Stomach (tissue), 8 donors: ENCODE measurements at regions not wholly inside any gene's neighbourhood (a gene's known extent, or its start where the extent isn't known, plus 50 kb on each side); places are given as distances from the start of the nearest gene placed in this dataset.

ENCODE experiments used
- DNase-seq, 2 donors: peaks; one replicate each; pipeline versions ENCODE4 v3.0.0 to v3.0.0-alpha.2; 2013 to 2019
- H3K27ac ChIP-seq, 5 donors: fragments of 200-600 bp in 4 of 5; sonication (generic) in 4 of 5; one replicate each; pipeline ENCODE4 v1.5.1; 2013 to 2019; ENCODE audit warnings: mild to moderate bottlenecking in 1 of 5, moderate library complexity in 1 of 5
- H3K27me3 ChIP-seq, 3 donors: fragments of 200-600 bp; sonication (generic); one replicate each; pipeline ENCODE4 v1.5.1; 2017 to 2019; ENCODE audit warnings: mixed run types in 1 of 3
- H3K36me3 ChIP-seq, 4 donors: fragments of 200-600 bp; sonication (generic); 1 replicate in 3 of 4; 2 replicates in 1 of 4; pipeline ENCODE4 v1.5.1; 2016 to 2019
- H3K4me1 ChIP-seq, 4 donors: fragments of 200-600 bp; sonication (generic); one replicate each; pipeline ENCODE4 v1.5.1; 2016 to 2019
- H3K4me3 ChIP-seq, 4 donors: fragments of 200-600 bp; sonication (generic) in 3 of 4; one replicate each; pipeline ENCODE4 v1.5.1; 2016 to 2019; ENCODE audit warnings: mild to moderate bottlenecking in 1 of 4
- H3K9me3 ChIP-seq, 4 donors: fragments of 200-600 bp; sonication (generic); one replicate each; pipeline ENCODE4 v1.5.1; 2016 to 2019
- EP300 ChIP-seq: sonication (generic); formaldehyde crosslinking; IDR thresholded peaks from one replicate; pipeline ENCODE4 v1.6.1; 2017; ENCODE audit warnings: antibody characterized with exemption
- POLR2A ChIP-seq, 4 donors: fragments of 450-650 bp; IDR thresholded peaks; one replicate each; pipeline ENCODE4 v1.6.1; 2016; ENCODE audit warnings: antibody characterized with exemption in 4 of 4, control low read depth in 2 of 4, mild to moderate bottlenecking in 1 of 4, moderate library complexity in 1 of 4
- POLR2AphosphoS5 ChIP-seq, 3 donors: sonication (generic); formaldehyde crosslinking; IDR thresholded peaks; one replicate each; pipeline ENCODE4 v1.6.1; 2016; ENCODE audit warnings: antibody characterized with exemption in 3 of 3
- WGBS, 5 donors: extraction: QIAGEN DNeasy Blood & Tissue Kit in 3 of 5; methylation state at CpG; one replicate each; pipeline versions ENCODE4 v1.1.5 to v1.1.7; 2013 to 2018; 5-methylcytosine and 5-hydroxymethylcytosine counted together
- intact Hi-C: fragments of 100-400 bp; cut with DNase I; formaldehyde crosslinking; loops from one replicate; pipeline ENCODE4 v1.15.1; 2023; ENCODE audit warnings: low total_unique reads
- TF ChIP-seq, protein P1 (sequence below), 7 experiments: fragments of 450-650 bp in 4 of 7; fragments of 200-600 bp in 3 of 7; sonication (generic) in 3 of 7; IDR thresholded peaks; one replicate each; pipeline ENCODE4 v1.5.1; 2016 to 2019; ENCODE audit warnings: antibody characterized with exemption in 7 of 7, control low read depth in 2 of 7, mild to moderate bottlenecking in 1 of 7
- donor health status: healthy with polysubstance abuse.
- donor health status: Bipolar disorder and iron deficiency.
- donor health status: healthy.

DNA sequence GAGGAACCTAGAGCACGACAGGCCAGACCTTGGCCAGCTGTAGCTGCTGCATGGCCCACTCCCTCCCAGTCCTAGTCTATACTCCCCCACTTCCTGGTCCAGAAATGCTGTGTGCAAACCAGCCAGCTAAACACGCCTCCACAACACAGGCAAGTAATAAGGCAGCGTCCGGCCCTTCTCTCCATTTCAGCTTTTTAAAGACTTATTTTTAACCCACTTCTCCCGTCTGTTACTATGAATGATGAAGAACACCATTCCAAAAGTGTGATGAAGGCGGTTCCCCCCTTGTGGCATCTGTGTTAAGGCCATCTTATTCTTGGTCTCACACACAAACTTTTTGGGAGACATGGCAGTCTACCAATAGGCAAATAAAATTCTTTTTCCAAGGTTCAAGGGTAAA is 164.1 kb upstream of the CHRNA7 start:
- peaks cover 6 to 14% (median 12%) of the 10 kb centered on the region in 4 donors for H3K4me1 ChIP-seq
- no peaks in the 10 kb centered on the region for H3K27me3 ChIP-seq
- WGBS, 5 donors = 71 to 78% (median 75%) methylated on average over 6 of the region's 6 CpGs
- no peaks in the 10 kb centered on the region for H3K36me3 ChIP-seq
- no peak overlapping the region for H3K27ac ChIP-seq
- H3K4me3 ChIP-seq = no peak overlapping the region
- TF ChIP-seq POLR2AphosphoS5 (IDR thresholded peaks at IDR 0.05) (no peak), EP300 (no peak), POLR2A (IDR thresholded peaks at IDR 0.05) (no peak)
- TF ChIP-seq, protein P1, sequence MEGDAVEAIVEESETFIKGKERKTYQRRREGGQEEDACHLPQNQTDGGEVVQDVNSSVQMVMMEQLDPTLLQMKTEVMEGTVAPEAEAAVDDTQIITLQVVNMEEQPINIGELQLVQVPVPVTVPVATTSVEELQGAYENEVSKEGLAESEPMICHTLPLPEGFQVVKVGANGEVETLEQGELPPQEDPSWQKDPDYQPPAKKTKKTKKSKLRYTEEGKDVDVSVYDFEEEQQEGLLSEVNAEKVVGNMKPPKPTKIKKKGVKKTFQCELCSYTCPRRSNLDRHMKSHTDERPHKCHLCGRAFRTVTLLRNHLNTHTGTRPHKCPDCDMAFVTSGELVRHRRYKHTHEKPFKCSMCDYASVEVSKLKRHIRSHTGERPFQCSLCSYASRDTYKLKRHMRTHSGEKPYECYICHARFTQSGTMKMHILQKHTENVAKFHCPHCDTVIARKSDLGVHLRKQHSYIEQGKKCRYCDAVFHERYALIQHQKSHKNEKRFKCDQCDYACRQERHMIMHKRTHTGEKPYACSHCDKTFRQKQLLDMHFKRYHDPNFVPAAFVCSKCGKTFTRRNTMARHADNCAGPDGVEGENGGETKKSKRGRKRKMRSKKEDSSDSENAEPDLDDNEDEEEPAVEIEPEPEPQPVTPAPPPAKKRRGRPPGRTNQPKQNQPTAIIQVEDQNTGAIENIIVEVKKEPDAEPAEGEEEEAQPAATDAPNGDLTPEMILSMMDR (IDR thresholded peaks at IDR 0.05) = no peak
- DNase-seq = no peak
- intact Hi-C loops = no loop called here
- no peaks in the 10 kb centered on the region for H3K9me3 ChIP-seq

- intact Hi-C loops = no loop called here
- Histone ChIP-seq H3K27me3 (no peaks in the 10 kb centered on the region), H3K27ac (no peak overlapping the region), H3K9me3 (no peaks in the 10 kb centered on the region), H3K36me3 (no peaks in the 10 kb centered on the region), H3K4me1 (peaks cover 6 to 14% (median 12%) of the 10 kb centered on the region in 4 donors), H3K4me3 (no peak overlapping the region)
- DNase-seq = peak; percentile 63 to 85
- TF ChIP-seq POLR2A (IDR thresholded peaks at IDR 0.05) = no peak
- TF ChIP-seq POLR2AphosphoS5 (IDR thresholded peaks at IDR 0.05) = no peak
- no peak for TF ChIP-seq EP300
- TF ChIP-seq, protein P1 (IDR thresholded peaks at IDR 0.05) = peak in 5 of 7 experiments; percentile 24 to 75 (median 56)
- 30 to 32% (median 32%) methylated on average over 24 of the region's 24 CpGs for WGBS, 5 donors
Observed at GRCh38 chr15:31867536-31868442, 162.5 kb upstream of the CHRNA7 start.

DNA sequence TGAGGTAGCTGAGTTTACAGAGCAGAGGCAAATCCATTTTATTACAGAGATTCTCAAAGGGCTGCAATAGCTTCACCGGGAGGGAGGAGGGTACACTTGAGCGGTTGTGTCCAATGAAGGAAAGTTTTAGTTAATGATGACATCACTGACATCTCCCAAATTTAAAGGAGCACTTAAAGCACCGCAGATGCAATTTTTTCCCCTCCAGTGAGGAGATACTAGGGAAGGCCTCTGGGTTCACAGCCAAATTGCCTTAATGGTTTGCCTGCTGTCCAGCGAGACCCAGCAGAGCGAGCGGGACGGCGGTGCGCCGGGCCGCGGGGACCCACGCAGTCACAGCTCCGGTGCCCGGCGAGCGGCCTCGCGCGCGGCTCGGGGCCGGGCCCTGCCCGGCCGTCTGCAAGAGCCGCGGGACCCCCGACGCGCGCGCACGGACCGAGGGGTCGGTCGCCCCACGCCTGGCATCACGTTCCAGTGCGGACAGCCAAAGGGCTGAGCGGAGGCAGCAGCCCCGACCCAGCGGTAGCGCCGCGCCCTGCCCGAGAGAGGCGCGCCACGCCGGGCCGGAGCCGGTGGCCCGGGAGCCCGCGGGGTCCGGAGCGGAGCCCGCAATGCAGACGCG is 160.5 kb upstream of the CHRNA7 start:
- DNase-seq = peak in 1 of 2 donors; percentile 51
- WGBS, 5 donors = 1 to 17% (median 2%) methylated on average over 3 to 60 of the region's 60 CpGs
- Histone ChIP-seq H3K9me3 (no peaks in the 10 kb centered on the region), H3K36me3 (no peaks in the 10 kb centered on the region), H3K27ac (peak overlapping the region in 3 of 5 donors; percentile 52 to 88 (median 83)), H3K4me3 (peak overlapping the region; percentile 59 to 79 (median 68)), H3K4me1 (peaks cover 6 to 14% (median 12%) of the 10 kb centered on the region in 4 donors), H3K27me3 (no peaks in the 10 kb centered on the region)
- intact Hi-C loops = loop anchor here (10.0 kb wide), 1 partner anchor 165 kb away; the partner anchor contains the start of gene CHRNA7
- TF ChIP-seq, protein P1 (IDR thresholded peaks at IDR 0.05) = no peak
- no peak for TF ChIP-seq POLR2AphosphoS5 (IDR thresholded peaks at IDR 0.05)
- TF ChIP-seq POLR2A (IDR thresholded peaks at IDR 0.05) = no peak
- TF ChIP-seq EP300 = no peak

DNA sequence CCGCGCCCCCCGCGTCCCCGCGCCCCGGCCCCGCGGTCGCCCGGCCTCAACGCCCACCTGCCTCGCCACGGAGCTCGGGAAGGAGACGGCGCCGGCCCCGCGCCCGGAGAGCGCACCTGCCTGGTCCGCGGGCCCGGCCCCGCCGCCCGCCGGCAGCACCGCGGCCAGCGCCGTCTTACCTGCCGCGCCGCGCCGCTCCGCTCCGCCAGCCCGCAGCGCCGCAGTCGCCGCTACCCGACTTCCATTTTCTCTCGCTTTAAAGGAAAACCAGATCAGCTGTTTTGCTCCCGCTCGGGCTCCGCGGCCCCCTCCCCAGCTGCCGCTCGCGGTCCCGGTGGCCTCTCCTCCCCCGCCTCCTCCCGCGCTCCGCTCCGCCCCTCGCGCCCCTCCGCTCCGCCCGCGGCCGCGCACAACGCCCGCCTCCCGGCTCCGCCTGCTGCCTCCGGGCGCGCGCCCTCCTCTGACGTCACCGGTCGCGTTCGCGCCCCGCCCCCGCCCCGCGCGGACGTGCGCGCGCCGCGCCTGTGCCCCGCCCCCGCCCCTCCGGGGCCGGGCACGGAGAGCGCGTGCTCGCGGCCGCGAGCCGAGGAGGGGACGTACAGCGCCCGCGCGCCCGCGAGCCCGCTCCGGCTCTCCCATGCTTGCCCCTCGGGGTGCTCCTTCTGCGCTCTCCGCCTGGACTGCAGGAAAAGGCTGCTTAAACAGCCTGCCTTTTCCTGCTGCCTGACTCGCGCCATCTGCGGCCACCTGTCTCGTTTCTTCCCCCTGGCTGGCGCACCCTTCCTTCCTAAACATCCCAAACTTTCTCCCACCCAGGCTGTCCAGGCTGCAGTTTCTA is 159.8 kb upstream of the CHRNA7 start, which contains the start of gene OTUD7A:
OTUD7A (minus strand) TSS at position 346 of the 838 bp plus-strand sequence.
- intact Hi-C loops = loop anchor here (10.0 kb wide), 1 partner anchor 164 kb away; the partner anchor contains the start of gene CHRNA7
- peak; percentile 86 to 96 for DNase-seq
- TF ChIP-seq EP300 (no peak), POLR2AphosphoS5 (IDR thresholded peaks at IDR 0.05) (no peak), POLR2A (IDR thresholded peaks at IDR 0.05) (no peak)
- TF ChIP-seq, protein P1 (IDR thresholded peaks at IDR 0.05) = no peak
- 0 to 2% (median 0%) methylated on average over 61 to 121 of the region's 122 CpGs for WGBS, 5 donors
- Histone ChIP-seq H3K27ac (peak within 1 kb of the TSS; percentile 75 to 88 (median 83)), H3K36me3 (no peaks in the 10 kb centered on the region), H3K4me1 (peaks cover 6 to 14% (median 12%) of the 10 kb centered on the region in 4 donors), H3K9me3 (no peaks in the 10 kb centered on the region), H3K4me3 (peak within 1 kb of the TSS; percentile 59 to 79 (median 68)), H3K27me3 (no peaks in the 10 kb centered on the region)
